GM12874 (cell line): ENCODE measurements at regions not wholly inside any gene's neighbourhood (a gene's known extent, or its start where the extent isn't known, plus 50 kb on each side); places are given as distances from the start of the nearest gene placed in this dataset.

Experiments
- CTCF ChIP-seq: IDR thresholded peaks from 2 replicates; pipeline ENCODE4 v1.5.1; 2011; ENCODE audit warnings: low read depth, mild to moderate bottlenecking, control low read depth, low read length, moderate library complexity; ENCODE audit not compliant: insufficient read depth

- TF ChIP-seq CTCF: no peak
These were observed 353.3 kb upstream of the SORCS1 start for GRCh38 chr10:107517811-107518210.

GRCh38 chr10:107516349-107516748, 351.8 kb upstream of the SORCS1 start:
- no peak for TF ChIP-seq CTCF

DNA sequence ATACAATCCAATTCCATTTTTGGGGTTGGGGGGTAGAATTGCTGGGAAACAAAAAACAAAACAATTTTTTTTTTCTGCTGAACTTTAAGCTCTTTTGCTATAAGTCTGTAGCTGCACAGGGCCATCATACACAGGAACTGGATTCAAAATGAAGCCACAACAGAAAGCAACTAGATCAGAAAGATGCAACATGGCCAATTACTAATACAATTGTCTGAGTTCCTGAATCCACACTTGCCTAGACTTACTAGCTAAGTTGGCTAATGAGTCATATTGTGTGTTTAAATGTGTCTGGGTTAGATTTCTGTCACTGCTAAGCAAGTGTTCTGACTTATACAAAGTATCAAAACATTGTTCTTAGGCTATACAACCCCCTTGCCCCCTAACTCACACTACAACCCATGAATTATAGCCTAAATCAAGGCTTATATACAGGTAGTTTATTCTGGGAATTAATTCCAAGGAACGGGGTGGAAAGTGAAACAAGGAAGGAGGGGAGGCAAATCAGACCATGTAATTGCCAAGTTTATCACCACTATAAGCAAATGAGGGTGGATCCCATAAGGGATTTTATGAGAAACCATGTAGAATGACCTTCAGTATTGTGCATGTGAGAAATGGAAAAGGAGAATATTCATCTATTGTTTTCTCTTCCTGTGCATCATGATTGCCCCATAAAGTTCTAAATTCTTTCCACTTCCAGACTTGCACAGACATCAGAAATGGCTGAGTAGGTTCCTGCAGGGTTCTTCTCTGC, 337.9 kb upstream of the SORCS1 start:
- TF ChIP-seq CTCF: no peak

- no peak for TF ChIP-seq CTCF
These were observed 334.5 kb upstream of the SORCS1 start for GRCh38 chr10:107498983-107499382.

DNA sequence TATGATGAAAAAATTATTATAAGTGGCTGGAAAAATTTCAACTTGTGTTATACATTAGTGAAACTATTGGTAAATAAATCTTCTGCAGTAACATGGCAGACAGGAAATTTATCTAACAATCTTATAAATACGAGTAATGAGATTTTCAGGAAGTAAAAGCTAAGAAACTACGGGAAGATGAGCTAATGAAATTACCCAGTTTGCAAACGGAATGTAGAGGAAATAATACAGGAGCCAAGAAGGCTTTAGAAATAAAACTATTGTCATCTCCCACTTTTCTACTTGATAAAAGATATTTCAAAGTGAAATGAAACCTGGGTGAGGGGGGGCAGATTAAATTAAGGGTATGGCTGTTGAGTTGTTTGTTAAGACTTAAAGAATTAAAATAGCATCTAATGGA, 332.5 kb upstream of the SORCS1 start:
- no peak for TF ChIP-seq CTCF

DNA sequence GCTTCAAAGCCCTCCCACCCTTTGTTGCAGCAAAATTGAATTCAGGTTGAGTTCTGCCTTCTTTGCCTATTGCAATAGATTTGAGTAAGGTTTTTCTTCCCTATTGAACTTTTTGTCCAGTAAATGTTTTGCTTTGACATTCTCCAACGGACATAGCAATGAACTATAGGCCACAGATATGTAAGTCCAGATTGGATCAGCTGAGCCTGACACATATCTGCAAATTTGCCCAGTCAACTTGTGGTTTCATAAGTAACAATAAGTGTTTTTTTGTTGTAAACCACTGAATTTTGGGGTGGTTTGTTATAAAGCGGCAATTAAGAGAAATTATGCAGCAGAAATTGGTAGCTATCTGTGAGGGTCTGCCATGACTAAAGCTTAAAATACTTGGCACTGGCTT, 332.1 kb upstream of the SORCS1 start:
- TF ChIP-seq CTCF: no peak

- TF ChIP-seq CTCF: no peak
These were observed 327.9 kb upstream of the SORCS1 start for GRCh38 chr10:107492389-107492788.

GRCh38 chr10:107490389-107490788, 325.9 kb upstream of the SORCS1 start:
- TF ChIP-seq CTCF: no peak
